Liver (tissue), 3 donors: ENCODE measurements at regions not wholly inside any gene's neighbourhood (a gene's known extent, or its start where the extent isn't known, plus 50 kb on each side); places are given as distances from the start of the nearest gene placed in this dataset.

Experiments used
- ATF3 ChIP-seq: IDR thresholded peaks from 2 replicates; pipeline ENCODE4 v1.6.1; 2016; ENCODE audit warnings: antibody characterized with exemption
- CTCF ChIP-seq: fragments of 150-350 bp; IDR thresholded peaks from 2 replicates; pipeline ENCODE4 v1.5.1; 2017; ENCODE audit warnings: improper control_type of control experiment, low read depth, low read length; ENCODE audit not compliant: missing input control
- GABPA ChIP-seq, 2 donors: IDR thresholded peaks in 1 of 2; conservative IDR thresholded peaks in 1 of 2; 2 replicates each; pipeline ENCODE4 v1.6.1; 2016; ENCODE audit warnings: antibody characterized with exemption in 2 of 2, mild to moderate bottlenecking in 1 of 2, moderate library complexity in 1 of 2
- MAX ChIP-seq: IDR thresholded peaks from 2 replicates; pipeline ENCODE4 v1.6.1; 2016; ENCODE audit warnings: antibody characterized with exemption
- SP1 ChIP-seq: IDR thresholded peaks from 2 replicates; pipeline ENCODE4 v1.6.1; 2018; ENCODE audit warnings: antibody characterized with exemption, mild to moderate bottlenecking
- TAF1 ChIP-seq: conservative IDR thresholded peaks from 2 replicates; pipeline ENCODE4 v1.6.1; 2016; ENCODE audit warnings: antibody characterized with exemption, mild to moderate bottlenecking
- YY1 ChIP-seq: IDR thresholded peaks from 2 replicates; pipeline ENCODE4 v1.6.1; 2016; ENCODE audit warnings: antibody characterized with exemption, mild to moderate bottlenecking
- ZBTB33 ChIP-seq: IDR thresholded peaks from 2 replicates; pipeline ENCODE4 v1.6.1; 2016; ENCODE audit warnings: antibody characterized with exemption
- donor health status: healthy.
- donor health status: healthy.

- TF ChIP-seq CTCF (no peak), TAF1 (no peak), YY1 (no peak), SP1 (no peak), GABPA (IDR thresholded peaks at IDR 0.05 in 1 of 2, conservative IDR thresholded peaks at IDR 0.05 in 1 of 2) (no peak), ATF3 (no peak), ZBTB33 (no peak), MAX (no peak)
Measured at GRCh38 chr5:8676695-8677094, 807.7 kb downstream of the MTRR start.
